ENCODE measurements at regions not wholly inside any gene's neighbourhood (a gene's known extent, or its start where the extent isn't known, plus 50 kb on each side); places are given as distances from the start of the nearest gene placed in this dataset.

DNA sequence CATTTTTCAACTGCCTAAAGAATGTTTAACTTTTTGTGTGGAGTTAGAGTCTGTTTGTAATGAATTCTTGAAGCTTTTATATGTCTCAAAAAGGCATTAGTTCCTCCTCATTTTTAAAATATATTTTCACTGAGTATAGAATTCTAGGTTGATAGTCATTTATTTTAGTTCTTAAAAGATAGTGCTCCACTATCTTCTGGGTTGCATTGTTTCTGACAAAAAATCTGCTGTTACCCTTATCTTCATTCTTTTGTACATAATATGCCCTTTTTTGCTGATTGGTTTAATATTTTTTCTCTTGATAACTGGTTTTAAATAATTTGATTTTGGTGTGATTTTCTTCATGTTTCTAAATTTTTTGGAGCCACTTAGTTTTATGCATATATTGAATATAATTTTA lies 754.7 kb upstream of the GYPC start:
- TF ChIP-seq, protein P1, sequence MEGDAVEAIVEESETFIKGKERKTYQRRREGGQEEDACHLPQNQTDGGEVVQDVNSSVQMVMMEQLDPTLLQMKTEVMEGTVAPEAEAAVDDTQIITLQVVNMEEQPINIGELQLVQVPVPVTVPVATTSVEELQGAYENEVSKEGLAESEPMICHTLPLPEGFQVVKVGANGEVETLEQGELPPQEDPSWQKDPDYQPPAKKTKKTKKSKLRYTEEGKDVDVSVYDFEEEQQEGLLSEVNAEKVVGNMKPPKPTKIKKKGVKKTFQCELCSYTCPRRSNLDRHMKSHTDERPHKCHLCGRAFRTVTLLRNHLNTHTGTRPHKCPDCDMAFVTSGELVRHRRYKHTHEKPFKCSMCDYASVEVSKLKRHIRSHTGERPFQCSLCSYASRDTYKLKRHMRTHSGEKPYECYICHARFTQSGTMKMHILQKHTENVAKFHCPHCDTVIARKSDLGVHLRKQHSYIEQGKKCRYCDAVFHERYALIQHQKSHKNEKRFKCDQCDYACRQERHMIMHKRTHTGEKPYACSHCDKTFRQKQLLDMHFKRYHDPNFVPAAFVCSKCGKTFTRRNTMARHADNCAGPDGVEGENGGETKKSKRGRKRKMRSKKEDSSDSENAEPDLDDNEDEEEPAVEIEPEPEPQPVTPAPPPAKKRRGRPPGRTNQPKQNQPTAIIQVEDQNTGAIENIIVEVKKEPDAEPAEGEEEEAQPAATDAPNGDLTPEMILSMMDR (IDR thresholded peaks at IDR 0.05; ENCODE audit: low read depth, low read length) = no peak
- Histone ChIP-seq H3K36me3 (no peaks in the 10 kb centered on the region), H3K27me3 (no peaks in the 10 kb centered on the region), H3K9me3 (no peaks in the 10 kb centered on the region), H3K4me1 (no peaks in the 10 kb centered on the region), H3K4me3 (ENCODE audit: low read depth, low read length) (no peak overlapping the region)
- DNase-seq = no peak

DNA sequence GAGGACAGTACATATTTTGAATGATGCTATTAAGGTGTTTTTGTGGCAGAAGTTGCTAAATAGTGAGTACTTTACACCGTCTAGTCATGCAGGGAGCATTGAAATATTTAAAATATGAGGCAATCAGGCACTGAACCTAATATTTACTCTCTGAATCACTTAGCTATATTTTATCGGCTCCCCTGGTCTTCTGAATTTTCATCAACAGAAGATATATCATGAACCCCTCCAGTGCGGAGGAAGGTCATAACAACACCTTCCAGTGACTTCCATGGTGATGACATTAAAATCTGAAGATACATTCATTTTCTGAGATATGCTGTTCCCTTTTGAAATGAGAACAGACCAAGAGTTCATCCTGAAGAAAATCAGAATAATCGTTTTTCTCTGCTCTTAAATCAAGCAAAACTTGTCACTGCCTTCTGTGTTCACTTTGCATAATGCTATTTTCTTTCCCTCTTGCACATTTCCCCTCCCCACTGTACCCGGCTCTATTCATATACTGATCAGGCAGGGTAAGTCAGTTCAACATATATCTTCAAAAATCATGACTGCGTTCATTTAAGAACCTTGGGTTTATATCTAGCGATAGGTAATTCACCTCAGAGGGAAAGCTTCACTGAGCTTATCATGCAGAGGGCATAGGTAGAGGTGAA lies 729.9 kb upstream of the GYPC start:
- Histone ChIP-seq H3K9me3 (no peaks in the 10 kb centered on the region), H3K4me3 (ENCODE audit: low read depth, low read length) (no peak overlapping the region)

DNA sequence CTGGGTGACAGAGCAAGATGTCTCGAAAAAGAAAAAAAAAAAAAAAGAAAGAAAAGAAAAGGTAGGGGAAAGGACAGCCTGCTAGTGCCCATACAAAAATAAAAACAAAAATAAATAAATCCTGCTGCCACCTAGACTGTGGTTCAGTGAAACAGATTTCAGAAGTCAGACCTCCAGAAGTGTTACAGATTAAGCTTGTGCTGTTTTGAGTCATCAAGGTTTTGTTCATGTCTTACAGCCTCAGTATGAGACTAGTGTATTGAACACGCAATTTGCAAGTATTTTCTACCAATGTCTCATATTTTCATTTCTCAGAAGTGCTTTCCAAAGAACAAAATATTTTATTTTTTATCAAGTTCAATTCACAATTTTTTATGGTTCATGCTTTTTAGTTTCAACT lies 720.4 kb upstream of the GYPC start:
- H3K4me1 ChIP-seq = no peaks in the 10 kb centered on the region
- TF ChIP-seq, protein P1 (IDR thresholded peaks at IDR 0.05; ENCODE audit: low read depth, low read length) = no peak
- H3K9me3 ChIP-seq = no peaks in the 10 kb centered on the region
- no peak for DNase-seq
- no peaks in the 10 kb centered on the region for H3K27me3 ChIP-seq
- H3K36me3 ChIP-seq = no peaks in the 10 kb centered on the region
- H3K4me3 ChIP-seq (ENCODE audit: low read depth, low read length) = no peak overlapping the region

More for the DNA sequence above, 729.9 kb upstream of the GYPC start:
- Histone ChIP-seq H3K36me3 (no peaks in the 10 kb centered on the region), H3K27me3 (no peaks in the 10 kb centered on the region), H3K4me1 (no peaks in the 10 kb centered on the region)
- TF ChIP-seq, protein P1 (IDR thresholded peaks at IDR 0.05; ENCODE audit: low read depth, low read length) = no peak
- DNase-seq = no peak

DNA sequence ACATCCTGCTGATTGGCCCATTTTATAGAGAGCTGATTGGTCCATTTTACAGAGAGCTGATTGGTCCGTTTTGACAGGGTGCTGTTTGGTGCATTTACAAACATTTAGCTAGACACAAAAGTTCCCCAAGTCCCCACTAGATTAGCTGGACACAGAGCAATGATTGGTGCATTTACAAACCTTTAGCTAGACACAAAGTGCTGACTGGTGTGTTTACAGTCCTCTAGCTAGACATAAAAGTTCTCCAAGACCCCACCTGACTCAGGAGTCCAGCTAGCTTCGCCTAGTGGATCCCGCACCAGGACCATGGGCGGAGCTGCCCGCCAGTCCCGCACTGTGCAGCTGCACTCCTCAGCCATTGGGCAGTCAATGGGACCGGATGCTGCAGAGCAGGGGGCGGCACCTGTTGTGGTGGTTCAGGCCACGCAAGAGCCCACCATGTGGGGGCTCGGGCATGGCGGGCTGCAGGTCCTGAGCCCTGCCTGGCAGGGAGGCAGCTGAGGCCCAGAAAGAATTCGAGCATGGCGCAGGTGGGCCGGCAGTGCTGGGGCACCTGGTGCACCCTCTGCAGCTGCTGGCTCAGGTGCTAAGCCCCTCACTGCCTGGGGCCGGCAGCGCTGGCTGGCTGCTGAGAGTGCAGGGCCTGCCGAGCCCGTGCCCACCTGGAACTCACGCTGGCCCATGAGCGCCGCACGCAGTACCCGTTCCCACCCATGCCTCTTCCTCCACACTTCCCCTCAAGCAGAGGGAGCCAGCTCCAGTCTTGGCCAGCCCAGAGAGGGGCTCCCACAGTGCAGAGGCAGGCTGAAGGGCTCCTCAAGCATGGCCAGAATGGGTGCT lies 713.2 kb upstream of the GYPC start:
- Histone ChIP-seq H3K36me3 (no peaks in the 10 kb centered on the region), H3K4me1 (no peaks in the 10 kb centered on the region), H3K9me3 (no peaks in the 10 kb centered on the region), H3K27me3 (no peaks in the 10 kb centered on the region), H3K4me3 (ENCODE audit: low read depth, low read length) (no peak overlapping the region)
- TF ChIP-seq, protein P1 (IDR thresholded peaks at IDR 0.05; ENCODE audit: low read depth, low read length) = no peak
- no peak for DNase-seq

DNA sequence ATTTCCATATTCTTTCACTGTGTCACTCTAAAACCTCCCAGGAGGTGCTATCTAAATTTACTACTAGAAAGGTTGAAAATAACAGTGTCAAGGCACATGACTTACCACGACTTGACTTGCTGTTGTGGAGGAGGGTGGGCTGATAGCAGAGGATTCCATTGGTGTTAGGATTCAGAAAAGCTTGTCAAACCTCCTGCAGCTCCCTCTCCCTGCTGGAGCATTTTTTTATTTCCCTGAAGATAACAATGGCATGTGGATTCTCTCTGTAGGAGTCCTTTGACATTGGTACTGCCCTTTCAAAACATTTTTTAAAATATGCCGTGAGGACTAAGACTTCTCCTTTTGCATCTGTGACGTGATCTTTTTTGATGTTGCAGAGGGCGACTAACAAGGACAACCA lies 696.9 kb upstream of the GYPC start:
- H3K9me3 ChIP-seq = no peaks in the 10 kb centered on the region
- H3K27me3 ChIP-seq = no peaks in the 10 kb centered on the region
- no peak for DNase-seq
- no peak overlapping the region for H3K4me3 ChIP-seq (ENCODE audit: low read depth, low read length)
- H3K36me3 ChIP-seq = no peaks in the 10 kb centered on the region
- TF ChIP-seq, protein P1 (IDR thresholded peaks at IDR 0.05; ENCODE audit: low read depth, low read length) = no peak
- H3K4me1 ChIP-seq = no peaks in the 10 kb centered on the region

DNA sequence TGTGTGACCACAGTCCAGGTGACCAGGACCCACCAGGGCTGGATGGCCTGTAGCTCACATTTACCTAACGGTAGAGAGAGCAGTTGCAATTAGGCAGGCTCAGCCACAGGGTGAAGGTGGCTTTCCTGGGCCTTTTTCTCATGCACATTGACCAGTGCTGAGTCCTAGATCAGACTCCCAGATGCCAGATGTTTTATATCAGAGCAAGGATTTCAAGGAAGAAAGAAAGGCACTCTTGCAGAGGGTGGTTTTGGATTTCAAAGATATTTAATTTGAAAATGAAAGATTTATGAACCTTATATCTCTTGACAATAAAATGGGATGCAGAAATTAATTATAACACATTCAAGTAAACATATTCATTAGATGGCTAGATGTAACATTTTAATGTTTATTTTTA lies 694.2 kb upstream of the GYPC start:
- TF ChIP-seq, protein P1 (IDR thresholded peaks at IDR 0.05; ENCODE audit: low read depth, low read length) = no peak
- Histone ChIP-seq H3K9me3 (no peaks in the 10 kb centered on the region), H3K27me3 (no peaks in the 10 kb centered on the region), H3K4me1 (no peaks in the 10 kb centered on the region), H3K36me3 (no peaks in the 10 kb centered on the region), H3K4me3 (ENCODE audit: low read depth, low read length) (no peak overlapping the region)
- DNase-seq = no peak
